ENCODE measurements at regions not wholly inside any gene's neighbourhood (a gene's known extent, or its start where the extent isn't known, plus 50 kb on each side); places are given as distances from the start of the nearest gene placed in this dataset.

DNA sequence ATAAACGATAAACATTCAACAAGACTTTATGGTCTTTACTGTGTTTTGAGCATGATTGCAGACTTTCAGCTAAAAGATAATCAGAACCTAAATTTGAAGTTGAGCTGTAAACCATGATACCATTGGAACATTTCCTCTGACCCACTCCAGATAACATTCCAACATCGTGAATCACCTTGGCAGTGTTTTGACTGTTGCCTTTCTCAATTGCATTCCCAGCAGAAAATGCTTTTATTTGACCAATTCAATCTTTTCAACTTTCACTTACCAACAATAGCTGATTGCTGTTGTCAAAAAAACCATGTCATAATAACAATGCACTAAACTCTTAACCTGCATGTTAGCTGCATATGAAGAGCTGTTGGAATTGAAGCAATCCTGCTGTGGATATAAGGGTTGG, 165.5 kb downstream of the MDFIC start:
- TF ChIP-seq, protein P1, sequence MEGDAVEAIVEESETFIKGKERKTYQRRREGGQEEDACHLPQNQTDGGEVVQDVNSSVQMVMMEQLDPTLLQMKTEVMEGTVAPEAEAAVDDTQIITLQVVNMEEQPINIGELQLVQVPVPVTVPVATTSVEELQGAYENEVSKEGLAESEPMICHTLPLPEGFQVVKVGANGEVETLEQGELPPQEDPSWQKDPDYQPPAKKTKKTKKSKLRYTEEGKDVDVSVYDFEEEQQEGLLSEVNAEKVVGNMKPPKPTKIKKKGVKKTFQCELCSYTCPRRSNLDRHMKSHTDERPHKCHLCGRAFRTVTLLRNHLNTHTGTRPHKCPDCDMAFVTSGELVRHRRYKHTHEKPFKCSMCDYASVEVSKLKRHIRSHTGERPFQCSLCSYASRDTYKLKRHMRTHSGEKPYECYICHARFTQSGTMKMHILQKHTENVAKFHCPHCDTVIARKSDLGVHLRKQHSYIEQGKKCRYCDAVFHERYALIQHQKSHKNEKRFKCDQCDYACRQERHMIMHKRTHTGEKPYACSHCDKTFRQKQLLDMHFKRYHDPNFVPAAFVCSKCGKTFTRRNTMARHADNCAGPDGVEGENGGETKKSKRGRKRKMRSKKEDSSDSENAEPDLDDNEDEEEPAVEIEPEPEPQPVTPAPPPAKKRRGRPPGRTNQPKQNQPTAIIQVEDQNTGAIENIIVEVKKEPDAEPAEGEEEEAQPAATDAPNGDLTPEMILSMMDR (IDR thresholded peaks at IDR 0.05; ENCODE audit: poor library complexity, severe bottlenecking) = no peak
- Histone ChIP-seq H3K27me3 (ENCODE audit: insufficient read depth, poor library complexity, severe bottlenecking) (no peaks in the 10 kb centered on the region), H3K27ac (ENCODE audit: poor library complexity, severe bottlenecking) (no peak overlapping the region), H3K4me3 (ENCODE audit: severe bottlenecking) (no peak overlapping the region), H3K9me3 (ENCODE audit: severe bottlenecking) (no peaks in the 10 kb centered on the region), H3K36me3 (ENCODE audit: low read depth) (no peaks in the 10 kb centered on the region), H3K4me1 (ENCODE audit: insufficient read depth, poor library complexity, severe bottlenecking) (peaks cover 11% of the 10 kb centered on the region)
- no peak for DNase-seq (ENCODE audit: low spot score)
- ATAC-seq (ENCODE audit: low read depth) = peak; percentile 73

DNA sequence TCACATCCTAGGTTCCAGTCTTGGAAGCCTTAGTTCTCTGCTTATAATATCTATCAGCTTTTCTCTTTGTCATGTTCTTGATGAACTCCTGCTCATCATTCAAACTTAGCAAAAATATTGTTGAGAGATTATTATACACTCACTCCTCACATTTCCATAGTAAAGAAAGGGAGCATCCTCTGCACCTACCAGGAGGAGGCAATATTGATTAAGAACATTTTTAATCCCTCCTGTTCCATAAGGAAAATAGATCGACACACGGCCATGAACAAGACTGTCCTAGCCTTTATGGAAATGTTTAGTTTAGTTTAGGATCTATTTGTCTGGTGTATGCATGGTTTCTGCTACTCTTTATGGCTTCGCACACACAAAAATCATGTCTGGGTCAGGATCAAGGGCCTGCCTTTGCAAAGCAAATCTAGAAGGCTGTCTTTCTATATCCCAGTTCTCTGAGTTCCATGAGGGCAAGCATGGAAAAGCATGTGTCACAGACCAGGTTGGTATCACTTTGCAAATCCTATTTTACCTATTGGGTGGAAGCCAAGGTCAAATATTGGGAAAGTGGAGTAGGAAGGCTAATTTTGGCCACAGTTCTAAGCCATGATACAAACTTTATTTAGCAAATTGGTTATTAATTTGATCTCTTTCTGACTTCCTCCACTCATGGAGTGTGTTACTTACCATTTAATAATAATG, 164.4 kb downstream of the MDFIC start:
- ATAC-seq (ENCODE audit: low read depth) (no peak), DNase-seq (ENCODE audit: low spot score) (no peak)
- Histone ChIP-seq H3K36me3 (ENCODE audit: low read depth) (no peaks in the 10 kb centered on the region), H3K9me3 (ENCODE audit: severe bottlenecking) (no peaks in the 10 kb centered on the region), H3K27ac (ENCODE audit: poor library complexity, severe bottlenecking) (no peak overlapping the region), H3K4me1 (ENCODE audit: insufficient read depth, poor library complexity, severe bottlenecking) (peaks cover 11% of the 10 kb centered on the region), H3K4me3 (ENCODE audit: severe bottlenecking) (no peak overlapping the region), H3K27me3 (ENCODE audit: insufficient read depth, poor library complexity, severe bottlenecking) (no peaks in the 10 kb centered on the region)
- TF ChIP-seq, protein P1 (IDR thresholded peaks at IDR 0.05; ENCODE audit: poor library complexity, severe bottlenecking) = no peak

DNA sequence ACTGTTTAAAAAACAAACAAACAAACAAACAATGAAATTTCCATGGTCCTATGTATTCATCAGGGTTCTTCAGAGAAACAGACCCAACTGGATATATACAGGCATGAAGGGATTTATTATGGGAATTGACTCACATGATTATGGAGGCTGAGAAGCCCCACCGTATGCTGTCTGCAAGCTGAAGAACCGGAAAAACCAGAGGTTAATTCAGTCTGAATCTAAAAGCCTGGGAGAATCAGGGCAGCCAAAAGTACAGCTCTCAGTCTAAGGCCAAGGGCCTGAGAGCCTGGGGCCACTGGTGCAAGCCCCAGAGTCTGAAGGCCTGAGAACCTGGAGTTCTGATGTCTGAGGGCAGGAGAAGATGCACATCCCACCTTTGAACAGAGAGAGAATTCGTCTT, 163.5 kb downstream of the MDFIC start:
- Histone ChIP-seq H3K4me3 (ENCODE audit: severe bottlenecking) (no peak overlapping the region), H3K36me3 (ENCODE audit: low read depth) (no peaks in the 10 kb centered on the region), H3K27me3 (ENCODE audit: insufficient read depth, poor library complexity, severe bottlenecking) (no peaks in the 10 kb centered on the region), H3K4me1 (ENCODE audit: insufficient read depth, poor library complexity, severe bottlenecking) (peaks cover 11% of the 10 kb centered on the region), H3K9me3 (ENCODE audit: severe bottlenecking) (no peaks in the 10 kb centered on the region), H3K27ac (ENCODE audit: poor library complexity, severe bottlenecking) (no peak overlapping the region)
- TF ChIP-seq, protein P1 (IDR thresholded peaks at IDR 0.05; ENCODE audit: poor library complexity, severe bottlenecking) = no peak
- DNase-seq (ENCODE audit: low spot score) (no peak), ATAC-seq (ENCODE audit: low read depth) (no peak)

- H3K27ac ChIP-seq (ENCODE audit: poor library complexity, severe bottlenecking) = no peak overlapping the region
- H3K4me3 ChIP-seq (ENCODE audit: severe bottlenecking) = no peak overlapping the region
- TF ChIP-seq, protein P1 (IDR thresholded peaks at IDR 0.05; ENCODE audit: poor library complexity, severe bottlenecking) = no peak
- no peaks in the 10 kb centered on the region for H3K36me3 ChIP-seq (ENCODE audit: low read depth)
- H3K27me3 ChIP-seq (ENCODE audit: insufficient read depth, poor library complexity, severe bottlenecking) = no peaks in the 10 kb centered on the region
- no peak for ATAC-seq (ENCODE audit: low read depth)
- DNase-seq (ENCODE audit: low spot score) = no peak
- H3K4me1 ChIP-seq (ENCODE audit: insufficient read depth, poor library complexity, severe bottlenecking) = peaks cover 11% of the 10 kb centered on the region
- H3K9me3 ChIP-seq (ENCODE audit: severe bottlenecking) = no peaks in the 10 kb centered on the region
These were observed 162.0 kb downstream of the MDFIC start for GRCh38 chr7:115083935-115084334.

GRCh38 chr7:115081772-115082171, 159.9 kb downstream of the MDFIC start:
- Histone ChIP-seq H3K36me3 (ENCODE audit: low read depth) (no peaks in the 10 kb centered on the region), H3K9me3 (ENCODE audit: severe bottlenecking) (no peaks in the 10 kb centered on the region), H3K4me1 (ENCODE audit: insufficient read depth, poor library complexity, severe bottlenecking) (no peaks in the 10 kb centered on the region), H3K27me3 (ENCODE audit: insufficient read depth, poor library complexity, severe bottlenecking) (no peaks in the 10 kb centered on the region), H3K27ac (ENCODE audit: poor library complexity, severe bottlenecking) (no peak overlapping the region), H3K4me3 (ENCODE audit: severe bottlenecking) (no peak overlapping the region)
- no peak for DNase-seq (ENCODE audit: low spot score)
- TF ChIP-seq, protein P1 (IDR thresholded peaks at IDR 0.05; ENCODE audit: poor library complexity, severe bottlenecking) = no peak
- no peak for ATAC-seq (ENCODE audit: low read depth)

All from RWPE2 (cell line).